Activated naive CD4-positive, alpha-beta T cell treated with anti-CD3 and anti-CD28 coated beads for 36 hours (primary cell): ENCODE measurements at regions not wholly inside any gene's neighbourhood (a gene's known extent, or its start where the extent isn't known, plus 50 kb on each side); places are given as distances from the start of the nearest gene placed in this dataset.
A peak's percentile ranks its signal among the peaks of the same experiment; 100 is the strongest.

Experiments used
- CTCF ChIA-PET: fragments of 350-600 bp; sonication (Branson Sonifier 250); formaldehyde crosslinking; loops from one replicate; lab custom pipeline; 2021; ENCODE audit warnings: antibody characterized with exemption; lab: Charles Lee
- DNase-seq: peaks from one replicate; pipeline ENCODE4 v3.0.0-alpha.2; 2020
- H3K27ac Mint-ChIP-seq: one replicate; pipeline ENCODE4 v1.8.0; 2021; ENCODE audit warnings: mild to moderate bottlenecking, mixed read lengths
- H3K27me3 Mint-ChIP-seq: one replicate; pipeline ENCODE4 v1.8.0; 2021; ENCODE audit warnings: low read depth, mixed read lengths
- H3K36me3 Mint-ChIP-seq: one replicate; pipeline ENCODE4 v1.8.0; 2021; ENCODE audit warnings: low read depth, mixed read lengths
- H3K4me1 Mint-ChIP-seq: one replicate; pipeline ENCODE4 v1.8.0; 2021; ENCODE audit warnings: low read depth, mixed read lengths
- H3K4me3 Mint-ChIP-seq: one replicate; pipeline ENCODE4 v1.8.0; 2021; ENCODE audit warnings: mild to moderate bottlenecking, moderate library complexity, mixed read lengths
- H3K9me3 Mint-ChIP-seq: one replicate; pipeline ENCODE4 v1.8.0; 2021; ENCODE audit warnings: mixed read lengths
- intact Hi-C: fragments of 100-400 bp; cut with micrococcal nuclease; formaldehyde crosslinking; loops from one replicate; pipeline ENCODE4 v1.15.1; 2023

DNA sequence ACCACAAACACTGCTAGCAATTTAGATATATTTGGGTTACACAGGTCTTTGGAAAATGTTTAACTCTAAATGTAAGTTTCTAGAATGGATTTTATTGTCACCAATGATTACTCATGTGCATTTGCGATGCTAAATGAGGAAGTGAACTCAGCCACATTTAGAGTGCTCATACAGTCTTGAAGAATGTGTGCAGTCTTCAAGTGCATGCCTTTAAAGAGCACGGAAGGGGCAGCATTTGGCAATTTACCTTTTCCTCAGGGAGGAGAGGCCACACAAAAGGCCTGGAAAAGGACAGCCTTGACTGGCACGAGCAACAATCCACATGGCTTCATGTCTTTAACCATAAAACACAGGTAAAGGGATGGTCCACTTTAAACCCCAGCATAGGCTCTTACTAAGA lies 78.5 kb upstream of the STK17B start:
- peak overlapping the region; percentile 7 for H3K27ac Mint-ChIP-seq
- peaks cover 2% of the 10 kb centered on the region for H3K36me3 Mint-ChIP-seq
- CTCF ChIA-PET: no interaction called here
- no peak for DNase-seq
- H3K4me3 Mint-ChIP-seq: no peak overlapping the region
- intact Hi-C loops: no loop called here
- H3K27me3 Mint-ChIP-seq: no peaks in the 10 kb centered on the region
- peaks cover 88% of the 10 kb centered on the region for H3K4me1 Mint-ChIP-seq
- no peaks in the 10 kb centered on the region for H3K9me3 Mint-ChIP-seq

DNA sequence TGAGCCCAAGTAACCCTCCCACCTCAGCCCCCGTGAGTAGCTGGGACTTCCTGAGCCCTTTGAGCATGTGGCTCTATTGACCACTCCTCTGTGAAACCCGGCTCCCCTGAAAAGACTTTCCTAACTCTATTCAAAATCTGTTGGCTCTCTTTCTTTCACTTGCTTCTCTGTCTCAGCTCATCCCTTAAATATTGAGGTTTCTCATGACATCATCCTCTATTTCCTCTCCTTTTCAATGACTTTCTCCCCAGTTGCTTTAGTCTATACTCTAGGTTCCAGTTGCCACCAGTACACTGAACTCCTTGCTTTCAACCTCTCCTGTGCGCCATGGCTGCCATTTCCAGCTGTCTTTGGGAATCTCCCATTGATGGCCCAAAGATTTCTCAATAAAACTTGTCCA lies 79.8 kb upstream of the STK17B start:
- Mint-ChIP-seq H3K4me1 (peaks cover 75% of the 10 kb centered on the region), H3K9me3 (no peaks in the 10 kb centered on the region), H3K27ac (peak overlapping the region; percentile 25), H3K27me3 (no peaks in the 10 kb centered on the region), H3K4me3 (no peak overlapping the region), H3K36me3 (peaks cover 2% of the 10 kb centered on the region)
- no peak for DNase-seq
- intact Hi-C loops: no loop called here
- CTCF ChIA-PET: interaction anchor here (0.6 kb wide), 1 partner anchor 9 kb away, joined by 3 read pairs; no protein-coding TSS in a partner anchor

DNA sequence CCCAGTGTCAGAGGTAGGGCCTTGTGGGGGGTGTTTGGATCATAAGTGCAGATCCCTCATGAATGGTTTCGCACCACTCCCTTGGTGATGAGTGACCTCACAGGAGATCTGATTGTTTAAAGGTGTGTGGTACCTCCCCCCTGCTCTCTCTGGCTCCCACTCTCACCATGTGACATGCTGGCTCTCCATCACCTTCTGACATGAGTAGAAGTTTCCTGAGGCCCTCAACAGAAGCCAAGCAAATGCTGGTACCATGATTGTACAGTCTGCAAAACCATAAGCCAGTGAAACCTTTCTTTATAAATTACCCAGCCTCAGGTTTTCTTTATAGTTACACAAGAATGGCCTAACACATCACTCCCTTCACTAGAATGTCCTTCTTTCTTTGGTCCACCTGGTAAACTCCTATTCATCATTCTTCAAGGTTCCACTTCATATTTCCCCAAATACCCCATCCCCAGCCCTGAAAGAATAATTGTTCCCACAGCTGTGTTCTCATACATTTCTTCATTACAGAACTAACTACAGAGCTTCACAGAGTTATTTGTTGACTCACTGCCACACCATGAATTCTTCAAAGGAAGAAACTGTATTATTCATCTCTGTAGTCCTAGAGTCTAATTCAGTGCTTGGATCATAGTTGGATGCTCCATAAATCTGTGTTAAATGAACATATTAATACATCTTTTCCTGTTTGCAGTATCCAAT lies 81.2 kb upstream of the STK17B start:
- intact Hi-C loops: loop anchor here (1.0 kb wide), 5 partner anchors 8 to 41 kb away; no protein-coding TSS in a partner anchor
- H3K36me3 Mint-ChIP-seq: peaks cover 2% of the 10 kb centered on the region
- CTCF ChIA-PET: interaction anchor here (0.9 to 2.6 kb wide), 6 partner anchors 11 to 24 kb away, joined by 3 to 9 read pairs (median 5); no protein-coding TSS in a partner anchor
- H3K27me3 Mint-ChIP-seq: no peaks in the 10 kb centered on the region
- peak; percentile 42 for DNase-seq
- H3K4me3 Mint-ChIP-seq: no peak overlapping the region
- H3K9me3 Mint-ChIP-seq: no peaks in the 10 kb centered on the region
- H3K27ac Mint-ChIP-seq: peak overlapping the region; percentile 82
- H3K4me1 Mint-ChIP-seq: peaks cover 81% of the 10 kb centered on the region

DNA sequence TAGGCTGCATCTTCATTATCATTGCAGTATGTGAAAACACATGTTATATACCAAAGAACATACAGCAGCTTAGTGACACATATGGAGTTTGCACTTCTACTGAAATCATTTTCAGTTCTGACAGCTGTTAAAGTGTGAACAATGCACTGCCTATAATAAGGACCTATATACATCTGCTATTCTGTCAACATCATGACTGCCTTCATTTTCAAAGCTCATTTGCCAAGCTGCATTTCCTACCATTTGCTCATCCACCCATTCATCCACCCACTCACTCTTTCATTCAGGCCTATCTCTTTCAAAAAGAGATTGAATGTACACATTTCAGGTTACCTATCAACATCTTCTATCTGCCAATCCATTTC lies 81.7 kb upstream of the STK17B start:
- H3K36me3 Mint-ChIP-seq: peaks cover 2% of the 10 kb centered on the region
- CTCF ChIA-PET: interaction anchor here (0.6 to 2.6 kb wide), 8 partner anchors 11 to 23 kb away, joined by 3 to 9 read pairs (median 4); no protein-coding TSS in a partner anchor
- peaks cover 81% of the 10 kb centered on the region for H3K4me1 Mint-ChIP-seq
- no peak overlapping the region for H3K4me3 Mint-ChIP-seq
- no peaks in the 10 kb centered on the region for H3K9me3 Mint-ChIP-seq
- H3K27ac Mint-ChIP-seq: peak overlapping the region; percentile 82
- no peaks in the 10 kb centered on the region for H3K27me3 Mint-ChIP-seq
- no peak for DNase-seq
- intact Hi-C loops: loop anchor here (1.0 kb wide), 3 partner anchors 16 to 42 kb away; no protein-coding TSS in a partner anchor

DNA sequence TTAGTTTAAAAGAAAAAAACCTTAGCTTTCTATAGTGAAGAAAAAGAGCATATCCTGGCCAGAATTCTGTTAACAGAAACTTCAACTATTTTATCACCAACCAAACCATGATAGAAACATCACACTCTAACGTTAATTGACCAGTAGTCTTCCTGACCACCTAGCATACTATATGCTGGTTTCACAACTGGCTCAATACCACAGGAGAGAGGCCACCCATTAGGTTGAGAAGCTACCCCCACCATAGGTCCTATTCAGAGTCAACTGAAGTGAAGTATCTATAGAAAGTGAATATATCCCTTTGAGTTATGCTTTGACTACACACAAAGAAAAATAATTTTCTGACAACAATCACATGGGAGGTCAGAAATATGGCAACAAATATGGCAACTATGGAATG lies 85.2 kb upstream of the STK17B start:
- H3K4me1 Mint-ChIP-seq: peaks cover 75% of the 10 kb centered on the region
- intact Hi-C loops: no loop called here
- DNase-seq: no peak
- H3K9me3 Mint-ChIP-seq: no peaks in the 10 kb centered on the region
- H3K36me3 Mint-ChIP-seq: peaks cover 2% of the 10 kb centered on the region
- H3K4me3 Mint-ChIP-seq: no peak overlapping the region
- CTCF ChIA-PET: no interaction called here
- no peak overlapping the region for H3K27ac Mint-ChIP-seq
- no peaks in the 10 kb centered on the region for H3K27me3 Mint-ChIP-seq

DNA sequence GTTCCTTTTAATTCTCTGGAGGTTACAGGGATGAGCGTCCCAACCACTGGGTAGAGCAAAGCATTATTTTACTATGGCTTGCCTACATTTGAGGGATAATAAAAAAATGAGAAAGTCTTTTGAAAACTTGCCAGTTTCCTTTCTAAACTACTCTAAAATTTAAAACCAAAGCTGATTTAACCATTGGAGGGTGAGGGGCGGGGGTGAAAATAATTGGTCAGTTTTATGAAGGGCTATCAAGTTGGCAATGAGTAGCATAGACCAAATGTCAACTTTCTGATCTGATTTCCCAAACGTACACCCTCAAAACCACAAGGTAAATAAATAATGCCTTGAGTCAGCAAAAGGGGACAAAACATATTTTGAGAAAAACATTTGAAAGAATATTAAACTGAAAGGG lies 85.7 kb upstream of the STK17B start:
- peaks cover 2% of the 10 kb centered on the region for H3K36me3 Mint-ChIP-seq
- CTCF ChIA-PET: no interaction called here
- no peak for DNase-seq
- H3K9me3 Mint-ChIP-seq: no peaks in the 10 kb centered on the region
- no peaks in the 10 kb centered on the region for H3K27me3 Mint-ChIP-seq
- intact Hi-C loops: no loop called here
- H3K27ac Mint-ChIP-seq: no peak overlapping the region
- H3K4me1 Mint-ChIP-seq: peaks cover 72% of the 10 kb centered on the region
- no peak overlapping the region for H3K4me3 Mint-ChIP-seq

DNA sequence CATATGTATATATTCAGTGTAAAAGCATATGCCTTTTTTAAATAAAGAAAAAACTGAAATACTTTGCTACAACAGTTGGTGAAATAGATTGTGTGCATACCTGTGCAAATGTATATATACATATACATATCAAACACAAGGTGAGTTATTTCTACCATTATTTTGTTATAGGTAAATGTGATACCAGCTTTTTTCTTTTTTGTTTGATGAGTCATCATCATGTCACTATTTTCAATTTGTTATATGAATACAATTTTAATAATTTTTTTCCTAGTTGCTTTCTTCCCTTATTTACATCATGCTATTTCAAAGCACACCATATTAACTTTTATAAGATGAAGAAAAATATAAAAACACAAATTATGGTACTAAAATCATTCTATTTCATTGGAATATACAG lies 87.0 kb upstream of the STK17B start:
- Mint-ChIP-seq H3K27me3 (no peaks in the 10 kb centered on the region), H3K27ac (no peak overlapping the region), H3K4me1 (peaks cover 72% of the 10 kb centered on the region), H3K36me3 (no peaks in the 10 kb centered on the region), H3K4me3 (no peak overlapping the region), H3K9me3 (no peaks in the 10 kb centered on the region)
- CTCF ChIA-PET: interaction anchor here (1.0 to 3.0 kb wide), 2 partner anchors 17 to 26 kb away, joined by 3 to 22 read pairs; no protein-coding TSS in a partner anchor
- intact Hi-C loops: no loop called here
- no peak for DNase-seq

DNA sequence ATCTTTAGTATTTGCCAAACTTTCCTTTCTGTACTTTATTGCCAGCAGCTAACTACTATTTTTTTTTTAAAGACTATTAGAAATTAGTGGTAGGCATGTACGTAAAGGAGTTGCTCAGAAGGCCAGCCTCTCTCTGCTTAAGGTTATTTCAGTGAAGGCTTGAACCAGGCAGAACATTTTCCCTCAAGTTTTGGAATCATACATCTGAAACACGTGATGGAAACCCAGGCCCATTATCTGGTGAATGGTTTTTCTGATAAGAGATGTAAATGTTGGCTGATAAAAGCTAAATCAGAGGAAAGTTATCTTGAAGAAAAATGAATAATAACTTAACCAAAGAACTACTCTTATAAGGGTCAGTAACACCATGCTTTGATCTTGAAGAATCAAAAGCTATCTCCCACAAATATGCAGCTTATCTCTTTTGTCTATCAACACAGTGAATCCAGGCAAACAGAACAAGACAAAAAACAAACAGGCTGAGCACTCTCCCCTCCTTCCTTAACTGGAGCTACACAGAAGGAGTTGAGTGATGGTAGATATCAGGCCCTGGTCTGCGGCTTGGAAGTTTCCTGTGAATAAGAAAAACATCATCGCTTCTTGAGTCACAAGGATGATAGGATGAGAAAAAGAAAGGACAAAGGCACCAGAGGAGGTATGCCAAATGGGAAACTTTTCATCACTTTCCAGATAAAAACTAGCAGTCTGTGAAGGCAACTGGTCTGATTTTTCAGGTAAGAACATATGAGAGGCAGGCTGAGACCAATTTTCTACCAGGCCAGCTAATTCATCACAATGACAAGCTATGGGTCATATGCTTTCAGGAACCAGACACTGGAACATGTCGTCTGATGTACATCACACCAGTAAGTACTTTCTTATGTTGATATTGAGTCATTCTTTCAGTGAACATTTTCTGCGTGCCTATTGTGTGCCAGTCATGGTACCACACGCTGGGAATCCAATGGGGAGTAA lies 88.4 kb upstream of the STK17B start:
- intact Hi-C loops: loop anchor here (1.0 to 10.0 kb wide), 15 partner anchors 7 to 1038 kb away; partner anchors contain the start of gene STK17B
- peak; percentile 75 for DNase-seq
- H3K27me3 Mint-ChIP-seq: no peaks in the 10 kb centered on the region

DNA sequence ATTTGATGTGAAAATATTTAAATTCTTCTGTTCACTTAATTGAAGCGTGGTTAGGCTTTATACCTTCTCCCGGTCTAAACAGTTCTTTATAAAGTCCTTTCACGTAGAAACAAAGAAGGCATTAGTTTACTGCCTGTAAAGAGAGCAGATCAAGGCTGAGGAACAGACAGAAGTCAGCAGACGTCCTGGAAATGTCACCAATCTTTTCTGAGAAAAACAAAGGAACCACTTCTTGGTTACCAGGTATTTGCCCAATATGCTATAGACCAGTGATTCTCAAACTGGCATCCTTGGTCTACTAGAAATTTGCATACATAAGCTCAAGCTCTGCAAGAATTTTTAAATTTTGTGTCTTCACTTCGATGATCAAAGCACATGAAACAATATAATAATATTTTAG lies 89.2 kb upstream of the STK17B start:
- DNase-seq: no peak
- no peaks in the 10 kb centered on the region for H3K9me3 Mint-ChIP-seq
- no peaks in the 10 kb centered on the region for H3K27me3 Mint-ChIP-seq
- no peaks in the 10 kb centered on the region for H3K36me3 Mint-ChIP-seq
- H3K4me1 Mint-ChIP-seq: peaks cover 77% of the 10 kb centered on the region
- CTCF ChIA-PET: interaction anchor here (0.6 to 4.6 kb wide), 17 partner anchors 9 to 97 kb away, joined by 3 to 40 read pairs (median 5); no protein-coding TSS in a partner anchor
- intact Hi-C loops: loop anchor here (1.0 to 10.0 kb wide), 15 partner anchors 8 to 1037 kb away; partner anchors contain the start of gene STK17B
- peak overlapping the region; percentile 94 for H3K27ac Mint-ChIP-seq
- H3K4me3 Mint-ChIP-seq: peak overlapping the region; percentile 70

More for the DNA sequence above, 88.4 kb upstream of the STK17B start:
- Mint-ChIP-seq H3K4me1 (peaks cover 71% of the 10 kb centered on the region), H3K27ac (peak overlapping the region; percentile 94), H3K9me3 (no peaks in the 10 kb centered on the region), H3K36me3 (no peaks in the 10 kb centered on the region), H3K4me3 (peak overlapping the region; percentile 70)
- CTCF ChIA-PET: interaction anchor here (0.6 to 4.6 kb wide), 22 partner anchors 9 to 1650 kb away, joined by 3 to 40 read pairs (median 5); no protein-coding TSS in a partner anchor

DNA sequence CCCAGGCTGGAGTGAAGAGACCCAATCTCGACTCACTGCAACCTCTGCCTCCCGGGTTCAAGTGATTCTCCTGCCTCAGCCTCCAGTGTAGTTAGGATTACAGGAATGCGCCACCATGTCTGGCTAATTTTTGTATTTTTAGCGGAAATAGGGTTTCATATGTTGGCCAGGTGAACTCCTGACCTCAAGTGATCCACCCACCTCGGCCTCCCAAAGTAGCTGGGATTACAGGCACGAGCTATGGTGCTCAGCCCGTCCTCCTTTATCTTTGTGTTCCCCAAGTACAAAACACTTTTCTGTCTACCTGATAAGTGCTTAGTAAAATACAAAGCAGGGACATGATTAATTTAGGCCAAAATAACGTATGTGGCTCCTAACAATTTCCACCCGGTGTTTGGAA lies 91.2 kb upstream of the STK17B start:
- CTCF ChIA-PET: interaction anchor here (0.6 to 4.6 kb wide), 7 partner anchors 13 to 383 kb away, joined by 3 to 40 read pairs (median 6); no protein-coding TSS in a partner anchor
- no peaks in the 10 kb centered on the region for H3K27me3 Mint-ChIP-seq

DNA sequence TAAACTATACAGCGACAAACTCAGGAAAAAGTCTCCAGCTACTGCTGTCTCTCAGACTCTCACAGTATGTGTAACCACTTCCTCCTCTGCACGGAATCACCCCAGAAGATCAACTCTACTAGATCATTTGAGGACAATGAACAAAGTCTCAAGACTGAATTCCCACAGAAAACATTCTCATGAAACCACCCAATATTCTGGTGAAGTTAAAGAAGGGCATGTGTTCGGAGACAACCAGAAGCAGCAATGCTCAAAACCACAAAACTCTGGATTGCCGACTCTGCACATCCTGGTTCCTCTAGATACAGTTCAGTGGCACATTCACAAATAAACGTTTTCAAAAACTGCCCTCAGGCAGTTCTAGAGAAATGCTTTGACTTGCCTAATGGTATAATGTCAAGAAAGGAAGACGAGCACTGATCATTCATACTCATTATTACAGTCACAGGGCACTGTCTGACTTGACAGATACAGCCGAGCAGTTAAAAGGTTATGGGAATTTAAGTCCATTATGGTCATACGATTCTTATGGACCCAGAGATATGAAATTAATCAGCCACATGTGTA lies 91.9 kb upstream of the STK17B start:
- peak; percentile 61 for DNase-seq
- intact Hi-C loops: loop anchor here (5.0 to 10.0 kb wide), 3 partner anchors 722 to 1034 kb away; no protein-coding TSS in a partner anchor
- no peaks in the 10 kb centered on the region for H3K27me3 Mint-ChIP-seq
- H3K4me3 Mint-ChIP-seq: peak overlapping the region; percentile 70
- no peaks in the 10 kb centered on the region for H3K36me3 Mint-ChIP-seq
- CTCF ChIA-PET: interaction anchor here (0.7 to 4.6 kb wide), 4 partner anchors 13 to 131 kb away, joined by 3 to 40 read pairs (median 6); no protein-coding TSS in a partner anchor
- peaks cover 80% of the 10 kb centered on the region for H3K4me1 Mint-ChIP-seq
- no peaks in the 10 kb centered on the region for H3K9me3 Mint-ChIP-seq
- peak overlapping the region; percentile 97 for H3K27ac Mint-ChIP-seq

More for the DNA sequence above, 91.2 kb upstream of the STK17B start:
- Mint-ChIP-seq H3K36me3 (no peaks in the 10 kb centered on the region), H3K27ac (peak overlapping the region; percentile 97), H3K9me3 (no peaks in the 10 kb centered on the region), H3K4me1 (peaks cover 81% of the 10 kb centered on the region), H3K4me3 (peak overlapping the region; percentile 70)
- DNase-seq: no peak
- intact Hi-C loops: loop anchor here (5.0 to 10.0 kb wide), 3 partner anchors 722 to 1035 kb away; no protein-coding TSS in a partner anchor
